HL-60 (cell line): ENCODE measurements at regions not wholly inside any gene's neighbourhood (a gene's known extent, or its start where the extent isn't known, plus 50 kb on each side); places are given as distances from the start of the nearest gene placed in this dataset.

Experiments
- DNase-seq, 2 experiments: peaks; one replicate each; pipeline ENCODE4 v3.0.0-alpha.2; 2010 to 2020; ENCODE audit warnings: low read depth in 1 of 2, low spot score in 1 of 2
- H3K27ac ChIP-seq: fragments of 250-450 bp; sonication (Bioruptor Pico); replicated peaks from 2 replicates; pipeline ENCODE4 v1.5.1; 2020; ENCODE audit warnings: mild to moderate bottlenecking, moderate library complexity
- H3K27me3 ChIP-seq: fragments of 250-450 bp; sonication (Bioruptor Pico); 2 replicates; pipeline ENCODE4 v1.5.1; 2021; ENCODE audit warnings: mild to moderate bottlenecking, moderate library complexity; ENCODE audit not compliant: insufficient read depth, poor library complexity, severe bottlenecking
- H3K4me3 ChIP-seq: replicated peaks from 2 replicates; pipeline ENCODE4 v1.5.1; 2011; ENCODE audit warnings: mild to moderate bottlenecking, control low read depth, low read length; ENCODE audit not compliant: insufficient read depth
- CTCF ChIP-seq: IDR thresholded peaks from one replicate; pipeline ENCODE4 v1.5.1; 2011; ENCODE audit warnings: low read length, control low read depth, inconsistent platforms; ENCODE audit not compliant: insufficient read depth
- GABPA ChIP-seq: IDR thresholded peaks from 2 replicates; pipeline ENCODE4 v1.6.1; 2012; ENCODE audit warnings: low read depth
- POLR2AphosphoS5 ChIP-seq: IDR thresholded peaks from 2 replicates; pipeline ENCODE4 v1.6.1; 2012; ENCODE audit warnings: low read depth
- REST ChIP-seq: IDR thresholded peaks from 2 replicates; pipeline ENCODE4 v1.6.1; 2012; ENCODE audit warnings: low read depth; ENCODE audit not compliant: insufficient replicate concordance
- SPI1 ChIP-seq: IDR thresholded peaks from 2 replicates; pipeline ENCODE4 v1.6.1; 2012; ENCODE audit warnings: low read depth, mild to moderate bottlenecking, borderline replicate concordance

- no peak for DNase-seq
- H3K4me3 ChIP-seq = no peak overlapping the region
- no peak for TF ChIP-seq CTCF
- TF ChIP-seq SPI1 = no peak
- no peak for TF ChIP-seq POLR2AphosphoS5
- no peak for TF ChIP-seq REST
- no peak for TF ChIP-seq GABPA
- H3K27ac ChIP-seq = no peak overlapping the region
- no peaks in the 10 kb centered on the region for H3K27me3 ChIP-seq
These were observed 1176.8 kb downstream of the EFNA5 start for GRCh38 chr5:106493910-106494309.

GRCh38 chr5:106489004-106489403 is 1181.7 kb downstream of the EFNA5 start:
- no peak overlapping the region for H3K4me3 ChIP-seq
- no peak for TF ChIP-seq SPI1
- TF ChIP-seq CTCF = no peak
- TF ChIP-seq POLR2AphosphoS5 = no peak
- TF ChIP-seq REST = no peak
- no peak for TF ChIP-seq GABPA

GRCh38 chr5:106488407-106488806 is 1182.3 kb downstream of the EFNA5 start:
- no peak overlapping the region for H3K27ac ChIP-seq
- H3K4me3 ChIP-seq = no peak overlapping the region
- no peaks in the 10 kb centered on the region for H3K27me3 ChIP-seq
- no peak for TF ChIP-seq POLR2AphosphoS5
- TF ChIP-seq CTCF = no peak
- TF ChIP-seq REST = no peak
- no peak for TF ChIP-seq GABPA
- no peak for TF ChIP-seq SPI1
- no peak for DNase-seq

More at GRCh38 chr5:106489004-106489403, 1181.7 kb downstream of the EFNA5 start:
- Histone ChIP-seq H3K27me3 (no peaks in the 10 kb centered on the region), H3K27ac (no peak overlapping the region)
- DNase-seq = no peak
